ENCODE measurements at regions not wholly inside any gene's neighbourhood (a gene's known extent, or its start where the extent isn't known, plus 50 kb on each side); places are given as distances from the start of the nearest gene placed in this dataset.

- no peaks in the 10 kb centered on the region for H3K36me3 ChIP-seq (ENCODE audit: insufficient read depth, low read length, poor library complexity, severe bottlenecking)
- H3K27ac ChIP-seq (ENCODE audit: low read depth, low read length, poor library complexity, severe bottlenecking) = no peak overlapping the region
- H3K4me1 ChIP-seq (ENCODE audit: insufficient read depth, low read length, poor library complexity, severe bottlenecking) = no peaks in the 10 kb centered on the region
- no peak overlapping the region for H3K4me3 ChIP-seq (ENCODE audit: low read depth, low read length, poor library complexity, severe bottlenecking)
- CTCF ChIA-PET = no interaction called here
- TF ChIP-seq, protein P1, sequence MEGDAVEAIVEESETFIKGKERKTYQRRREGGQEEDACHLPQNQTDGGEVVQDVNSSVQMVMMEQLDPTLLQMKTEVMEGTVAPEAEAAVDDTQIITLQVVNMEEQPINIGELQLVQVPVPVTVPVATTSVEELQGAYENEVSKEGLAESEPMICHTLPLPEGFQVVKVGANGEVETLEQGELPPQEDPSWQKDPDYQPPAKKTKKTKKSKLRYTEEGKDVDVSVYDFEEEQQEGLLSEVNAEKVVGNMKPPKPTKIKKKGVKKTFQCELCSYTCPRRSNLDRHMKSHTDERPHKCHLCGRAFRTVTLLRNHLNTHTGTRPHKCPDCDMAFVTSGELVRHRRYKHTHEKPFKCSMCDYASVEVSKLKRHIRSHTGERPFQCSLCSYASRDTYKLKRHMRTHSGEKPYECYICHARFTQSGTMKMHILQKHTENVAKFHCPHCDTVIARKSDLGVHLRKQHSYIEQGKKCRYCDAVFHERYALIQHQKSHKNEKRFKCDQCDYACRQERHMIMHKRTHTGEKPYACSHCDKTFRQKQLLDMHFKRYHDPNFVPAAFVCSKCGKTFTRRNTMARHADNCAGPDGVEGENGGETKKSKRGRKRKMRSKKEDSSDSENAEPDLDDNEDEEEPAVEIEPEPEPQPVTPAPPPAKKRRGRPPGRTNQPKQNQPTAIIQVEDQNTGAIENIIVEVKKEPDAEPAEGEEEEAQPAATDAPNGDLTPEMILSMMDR (conservative IDR thresholded peaks at IDR 0.05; ENCODE audit: low read depth, low read length) = no peak
- TF ChIP-seq EZH2 (IDR thresholded peaks at IDR 0.05; ENCODE audit: borderline replicate concordance, low read depth, low read length, poor library complexity, severe bottlenecking) = no peak
- H3K27me3 ChIP-seq (replicated peaks; ENCODE audit: insufficient read depth, low read depth, low read length, poor library complexity) = peaks cover 26% of the 10 kb centered on the region
- intact Hi-C loops (cut with micrococcal nuclease; ENCODE audit: unreplicated experiment) = no loop called here
- no peak for DNase-seq (ENCODE audit: low spot score)
- no peaks in the 10 kb centered on the region for H3K9me3 ChIP-seq (ENCODE audit: low read depth, low read length, poor library complexity, severe bottlenecking)
- no TSS peak for BruUV-seq (replicated peaks)
- POLR2A ChIA-PET (ENCODE audit: low non-redundant PET) = no interaction called here
These were observed 126.1 kb downstream of the TEX36 start for GRCh38 chr10:125556882-125557281.

DNA sequence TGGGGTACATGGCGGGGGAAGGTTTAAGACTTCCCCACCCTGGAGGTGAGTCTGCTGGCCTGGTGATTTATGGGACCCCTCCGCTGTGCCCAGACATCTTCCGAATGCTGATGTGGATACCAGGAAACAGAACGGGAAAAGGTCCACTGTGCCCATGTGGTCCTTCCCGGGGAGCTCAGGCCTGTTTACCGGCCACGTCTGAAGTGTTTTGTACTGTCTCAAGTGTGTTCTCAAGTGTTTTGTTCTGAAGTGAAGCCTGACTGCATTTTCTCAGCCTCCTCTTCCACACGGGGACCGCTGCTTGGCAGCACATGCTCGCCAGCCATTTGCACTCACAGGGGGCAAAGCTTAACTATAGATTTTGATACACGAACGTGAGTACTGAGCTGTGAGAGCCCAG, 127.2 kb downstream of the TEX36 start:
- no peak for TF ChIP-seq EZH2 (IDR thresholded peaks at IDR 0.05; ENCODE audit: borderline replicate concordance, low read depth, low read length, poor library complexity, severe bottlenecking)
- Histone ChIP-seq H3K4me3 (ENCODE audit: low read depth, low read length, poor library complexity, severe bottlenecking) (no peak overlapping the region), H3K27me3 (replicated peaks; ENCODE audit: insufficient read depth, low read depth, low read length, poor library complexity) (peaks cover 26% of the 10 kb centered on the region), H3K9me3 (ENCODE audit: low read depth, low read length, poor library complexity, severe bottlenecking) (no peaks in the 10 kb centered on the region), H3K27ac (ENCODE audit: low read depth, low read length, poor library complexity, severe bottlenecking) (no peak overlapping the region), H3K36me3 (ENCODE audit: insufficient read depth, low read length, poor library complexity, severe bottlenecking) (no peaks in the 10 kb centered on the region), H3K4me1 (ENCODE audit: insufficient read depth, low read length, poor library complexity, severe bottlenecking) (no peaks in the 10 kb centered on the region)
- intact Hi-C loops (cut with micrococcal nuclease; ENCODE audit: unreplicated experiment) = no loop called here
- DNase-seq (ENCODE audit: low spot score) = no peak
- ChIA-PET CTCF (no interaction called here), POLR2A (ENCODE audit: low non-redundant PET) (no interaction called here)
- no TSS peak for BruUV-seq (replicated peaks)

- no peak overlapping the region for H3K27ac ChIP-seq (ENCODE audit: low read depth, low read length, poor library complexity, severe bottlenecking)
- ChIA-PET POLR2A (ENCODE audit: low non-redundant PET) (no interaction called here), CTCF (no interaction called here)
- intact Hi-C loops (cut with micrococcal nuclease; ENCODE audit: unreplicated experiment) = no loop called here
- BruUV-seq (replicated peaks) = no TSS peak
- TF ChIP-seq, protein P1 (conservative IDR thresholded peaks at IDR 0.05; ENCODE audit: low read depth, low read length) = no peak
- H3K36me3 ChIP-seq (ENCODE audit: insufficient read depth, low read length, poor library complexity, severe bottlenecking) = no peaks in the 10 kb centered on the region
- no peak for DNase-seq (ENCODE audit: low spot score)
- no peaks in the 10 kb centered on the region for H3K9me3 ChIP-seq (ENCODE audit: low read depth, low read length, poor library complexity, severe bottlenecking)
- H3K27me3 ChIP-seq (replicated peaks; ENCODE audit: insufficient read depth, low read depth, low read length, poor library complexity) = peaks cover 24% of the 10 kb centered on the region
- H3K4me1 ChIP-seq (ENCODE audit: insufficient read depth, low read length, poor library complexity, severe bottlenecking) = no peaks in the 10 kb centered on the region
- H3K4me3 ChIP-seq (ENCODE audit: low read depth, low read length, poor library complexity, severe bottlenecking) = no peak overlapping the region
These were observed 127.7 kb downstream of the TEX36 start for GRCh38 chr10:125555267-125555666.

DNA sequence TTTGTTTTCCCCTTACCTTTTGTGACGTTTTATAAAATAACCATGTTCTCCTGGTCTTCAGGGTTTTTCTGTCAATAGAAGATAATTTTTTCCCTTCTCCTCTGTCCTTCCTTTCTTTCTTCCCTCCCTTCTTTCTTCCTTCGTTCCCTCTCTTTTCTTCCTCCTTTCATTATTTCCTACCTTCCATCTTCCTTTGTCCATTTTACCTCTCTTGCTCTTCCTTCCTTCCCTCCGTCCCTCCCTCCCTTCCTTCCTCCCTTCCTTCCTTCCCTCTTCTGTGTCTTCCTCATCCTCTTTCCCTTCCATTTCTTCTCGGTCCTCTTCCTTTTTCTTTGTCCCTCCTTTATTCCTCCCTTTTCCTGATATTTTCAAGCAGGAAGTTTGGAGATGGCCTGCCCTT, 128.2 kb downstream of the TEX36 start:
- DNase-seq (ENCODE audit: low spot score) = no peak
- ChIA-PET POLR2A (ENCODE audit: low non-redundant PET) (no interaction called here), CTCF (no interaction called here)
- H3K9me3 ChIP-seq (ENCODE audit: low read depth, low read length, poor library complexity, severe bottlenecking) = no peaks in the 10 kb centered on the region
- H3K27ac ChIP-seq (ENCODE audit: low read depth, low read length, poor library complexity, severe bottlenecking) = no peak overlapping the region
- no peak overlapping the region for H3K4me3 ChIP-seq (ENCODE audit: low read depth, low read length, poor library complexity, severe bottlenecking)
- no peaks in the 10 kb centered on the region for H3K4me1 ChIP-seq (ENCODE audit: insufficient read depth, low read length, poor library complexity, severe bottlenecking)
- BruUV-seq (replicated peaks) = no TSS peak
- H3K27me3 ChIP-seq (replicated peaks; ENCODE audit: insufficient read depth, low read depth, low read length, poor library complexity) = peaks cover 20% of the 10 kb centered on the region
- H3K36me3 ChIP-seq (ENCODE audit: insufficient read depth, low read length, poor library complexity, severe bottlenecking) = no peaks in the 10 kb centered on the region
- TF ChIP-seq, protein P1 (conservative IDR thresholded peaks at IDR 0.05; ENCODE audit: low read depth, low read length) = no peak
- TF ChIP-seq EZH2 (IDR thresholded peaks at IDR 0.05; ENCODE audit: borderline replicate concordance, low read depth, low read length, poor library complexity, severe bottlenecking) = no peak
- intact Hi-C loops (cut with micrococcal nuclease; ENCODE audit: unreplicated experiment) = no loop called here
